Smooth muscle cell (in vitro differentiated cells): ENCODE measurements at regions not wholly inside any gene's neighbourhood (a gene's known extent, or its start where the extent isn't known, plus 50 kb on each side); places are given as distances from the start of the nearest gene placed in this dataset.
A peak's percentile ranks its signal among the peaks of the same experiment; 100 is the strongest.

Experiments used
- DNase-seq: peaks from one replicate; lab custom pipeline; 2025; ENCODE audit not compliant: unreplicated experiment; lab: John Stamatoyannopoulos, UW
- H2AFZ ChIP-seq: fragments of 200-600 bp; sonication (generic); 2 replicates; pipeline ENCODE4 v1.6.0; 2016; ENCODE audit warnings: antibody characterized with exemption, low read depth, mild to moderate bottlenecking
- H3F3A ChIP-seq: fragments of 200-600 bp; sonication (generic); 2 replicates; pipeline ENCODE4 v1.6.0; 2017; ENCODE audit warnings: antibody characterized with exemption, low read depth
- H3K27ac ChIP-seq: fragments of 200-600 bp; sonication (generic); 2 replicates; pipeline ENCODE4 v1.5.1; 2016; ENCODE audit warnings: low read depth, mild to moderate bottlenecking
- H3K27me3 ChIP-seq: fragments of 200-600 bp; sonication (generic); 2 replicates; pipeline ENCODE4 v1.6.1; 2016; ENCODE audit warnings: low read depth, mild to moderate bottlenecking
- H3K36me3 ChIP-seq: fragments of 200-600 bp; sonication (generic); 2 replicates; pipeline ENCODE4 v1.5.1; 2016; ENCODE audit warnings: low read depth
- H3K4me1 ChIP-seq: fragments of 200-600 bp; sonication (generic); 2 replicates; pipeline ENCODE4 v1.5.1; 2016; ENCODE audit warnings: low read depth
- H3K4me2 ChIP-seq: fragments of 200-600 bp; sonication (generic); 2 replicates; pipeline ENCODE4 v1.6.0; 2016; ENCODE audit warnings: mild to moderate bottlenecking
- H3K4me3 ChIP-seq: fragments of 200-600 bp; sonication (generic); 2 replicates; pipeline ENCODE4 v1.5.1; 2016; ENCODE audit warnings: mild to moderate bottlenecking
- H3K79me2 ChIP-seq: fragments of 200-600 bp; sonication (generic); 2 replicates; pipeline ENCODE4 v1.6.0; 2016; ENCODE audit warnings: low read depth, mild to moderate bottlenecking
- H3K9ac ChIP-seq: fragments of 200-600 bp; sonication (generic); 2 replicates; pipeline ENCODE4 v1.6.0; 2016; ENCODE audit warnings: low read depth
- H3K9me3 ChIP-seq: fragments of 200-600 bp; sonication (generic); replicated peaks from 2 replicates; pipeline ENCODE4 v1.5.1; 2016; ENCODE audit warnings: low read depth
- H4K20me1 ChIP-seq: fragments of 200-600 bp; sonication (generic); 2 replicates; pipeline ENCODE4 v1.6.0; 2016; ENCODE audit warnings: low read depth
- CTCF ChIP-seq: fragments of 200-600 bp; sonication (generic); IDR thresholded peaks from 2 replicates; pipeline ENCODE4 v1.5.1; 2017; ENCODE audit warnings: borderline replicate concordance, mild to moderate bottlenecking, antibody characterized with exemption; ENCODE audit not compliant: insufficient read depth, poor library complexity, severe bottlenecking
- WGBS: methylation state at CpG from one replicate; pipeline ENCODE4 v1.1.7; 2016; ENCODE audit warnings: low lambda C conversion rate; 5-methylcytosine and 5-hydroxymethylcytosine counted together

- Histone ChIP-seq H3K79me2 (no peaks in the 10 kb centered on the region), H4K20me1 (no peaks in the 10 kb centered on the region), H3K4me2 (no peak overlapping the region), H2AFZ (no peak overlapping the region), H3K9ac (no peak overlapping the region), H3K4me1 (no peaks in the 10 kb centered on the region), H3F3A (no peaks in the 10 kb centered on the region), H3K36me3 (no peaks in the 10 kb centered on the region), H3K27ac (no peak overlapping the region), H3K4me3 (no peak overlapping the region), H3K27me3 (no peaks in the 10 kb centered on the region), H3K9me3 (no peaks in the 10 kb centered on the region)
- WGBS: 97% methylated on average over 5 of the region's 5 CpGs
- no peak for DNase-seq
- TF ChIP-seq CTCF: no peak
Measured at GRCh38 chr5:126692971-126693370, 84.0 kb upstream of the LMNB1 start.

GRCh38 chr5:126693806-126694205 is 83.1 kb upstream of the LMNB1 start:
- Histone ChIP-seq H3K4me1 (no peaks in the 10 kb centered on the region), H2AFZ (no peak overlapping the region), H3K9ac (no peak overlapping the region), H3K27me3 (no peaks in the 10 kb centered on the region), H3K9me3 (no peaks in the 10 kb centered on the region), H3K36me3 (no peaks in the 10 kb centered on the region), H3K4me3 (no peak overlapping the region), H3K4me2 (no peak overlapping the region), H3K79me2 (no peaks in the 10 kb centered on the region), H3K27ac (peak overlapping the region; percentile 1), H3F3A (no peaks in the 10 kb centered on the region), H4K20me1 (no peaks in the 10 kb centered on the region)
- no peak for TF ChIP-seq CTCF
- no peak for DNase-seq
- WGBS: 98% methylated on average over 1 of the region's 1 CpG

DNA sequence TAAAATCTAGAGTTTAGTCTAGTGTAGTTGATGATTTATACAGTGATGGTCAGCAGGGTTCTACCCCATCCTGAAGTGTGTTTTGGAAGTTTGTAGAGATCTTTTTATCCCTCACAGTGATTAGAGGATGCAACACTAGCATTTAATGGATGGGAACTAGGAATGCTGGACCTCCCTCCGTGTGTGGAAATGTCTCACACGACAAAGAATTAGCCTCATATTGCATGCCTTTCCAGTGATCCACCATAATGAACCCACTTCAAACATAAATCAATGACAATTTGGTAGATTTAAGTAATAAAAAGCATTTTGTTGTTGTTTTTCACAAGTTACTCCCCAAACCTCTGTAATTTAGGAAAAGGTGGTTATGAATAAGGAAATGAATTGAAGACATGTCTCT is 82.5 kb upstream of the LMNB1 start:
- Histone ChIP-seq H3K4me1 (no peaks in the 10 kb centered on the region), H3K9me3 (no peaks in the 10 kb centered on the region), H3K27me3 (no peaks in the 10 kb centered on the region), H3K4me2 (no peak overlapping the region), H2AFZ (no peak overlapping the region), H3K4me3 (no peak overlapping the region), H3K27ac (peak overlapping the region; percentile 1), H3F3A (no peaks in the 10 kb centered on the region), H3K79me2 (no peaks in the 10 kb centered on the region), H3K36me3 (no peaks in the 10 kb centered on the region), H4K20me1 (no peaks in the 10 kb centered on the region), H3K9ac (no peak overlapping the region)
- WGBS: 30% methylated on average over 2 of the region's 2 CpGs
- TF ChIP-seq CTCF: no peak
- no peak for DNase-seq

GRCh38 chr5:126695091-126695490 is 81.8 kb upstream of the LMNB1 start:
- Histone ChIP-seq H3K4me1 (no peaks in the 10 kb centered on the region), H3K4me2 (no peak overlapping the region), H3K9me3 (no peaks in the 10 kb centered on the region), H3K9ac (no peak overlapping the region), H3F3A (no peaks in the 10 kb centered on the region), H3K36me3 (no peaks in the 10 kb centered on the region), H2AFZ (no peak overlapping the region), H3K79me2 (no peaks in the 10 kb centered on the region), H4K20me1 (no peaks in the 10 kb centered on the region), H3K27ac (no peak overlapping the region), H3K4me3 (no peak overlapping the region), H3K27me3 (no peaks in the 10 kb centered on the region)
- no peak for TF ChIP-seq CTCF
- 92% methylated on average over 1 of the region's 1 CpG for WGBS
- DNase-seq: no peak
